ENCODE measurements at regions not wholly inside any gene's neighbourhood (a gene's known extent, or its start where the extent isn't known, plus 50 kb on each side); places are given as distances from the start of the nearest gene placed in this dataset.
"Not testable (repeated sequence)": the region's sequence is repeated elsewhere in the genome, so short reads cannot be mapped to it uniquely, and the experiment has no call there.

DNA sequence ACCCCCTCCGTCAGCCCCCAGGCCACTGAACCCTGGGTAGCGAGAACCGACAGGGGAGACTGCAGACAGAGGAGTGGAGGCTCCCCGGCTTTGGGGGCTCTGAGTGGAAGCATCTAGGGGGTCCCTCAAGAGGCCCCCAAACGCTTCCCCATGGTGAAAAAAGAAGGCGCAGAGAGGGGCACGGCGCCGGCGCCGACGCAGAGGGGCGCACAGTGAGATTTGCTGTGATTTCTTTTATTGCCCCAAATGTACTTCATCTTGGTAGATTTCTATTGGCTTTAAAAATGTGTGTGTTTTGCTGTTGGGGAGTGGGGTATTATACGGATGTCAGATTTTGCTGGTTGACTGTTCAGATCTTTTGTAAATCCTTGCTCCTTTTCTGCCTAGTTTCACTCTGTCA, 392.9 kb downstream of the GOLGA6L6 start:
- DNase-seq = not testable (repeated sequence)

DNA sequence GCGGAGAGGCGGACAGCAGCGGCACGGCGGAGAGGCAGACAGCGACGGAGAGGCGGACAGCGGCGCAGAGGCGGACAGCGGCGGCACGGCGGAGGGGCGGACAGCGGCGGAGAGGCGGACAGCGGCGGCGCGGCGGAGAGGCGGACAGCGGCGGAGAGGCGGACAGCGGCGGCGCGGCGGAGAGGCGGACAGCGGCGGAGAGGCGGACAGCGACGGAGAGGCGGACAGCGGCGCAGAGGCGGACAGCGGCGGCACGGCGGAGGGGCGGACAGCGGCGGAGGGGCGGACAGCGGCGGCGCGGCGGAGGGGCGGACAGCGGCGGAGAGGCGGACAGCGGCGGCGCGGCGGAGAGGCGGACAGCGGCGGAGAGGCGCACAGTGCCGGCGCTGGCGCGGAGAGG, 393.6 kb downstream of the GOLGA6L6 start:
- not testable (repeated sequence) for DNase-seq

DNA sequence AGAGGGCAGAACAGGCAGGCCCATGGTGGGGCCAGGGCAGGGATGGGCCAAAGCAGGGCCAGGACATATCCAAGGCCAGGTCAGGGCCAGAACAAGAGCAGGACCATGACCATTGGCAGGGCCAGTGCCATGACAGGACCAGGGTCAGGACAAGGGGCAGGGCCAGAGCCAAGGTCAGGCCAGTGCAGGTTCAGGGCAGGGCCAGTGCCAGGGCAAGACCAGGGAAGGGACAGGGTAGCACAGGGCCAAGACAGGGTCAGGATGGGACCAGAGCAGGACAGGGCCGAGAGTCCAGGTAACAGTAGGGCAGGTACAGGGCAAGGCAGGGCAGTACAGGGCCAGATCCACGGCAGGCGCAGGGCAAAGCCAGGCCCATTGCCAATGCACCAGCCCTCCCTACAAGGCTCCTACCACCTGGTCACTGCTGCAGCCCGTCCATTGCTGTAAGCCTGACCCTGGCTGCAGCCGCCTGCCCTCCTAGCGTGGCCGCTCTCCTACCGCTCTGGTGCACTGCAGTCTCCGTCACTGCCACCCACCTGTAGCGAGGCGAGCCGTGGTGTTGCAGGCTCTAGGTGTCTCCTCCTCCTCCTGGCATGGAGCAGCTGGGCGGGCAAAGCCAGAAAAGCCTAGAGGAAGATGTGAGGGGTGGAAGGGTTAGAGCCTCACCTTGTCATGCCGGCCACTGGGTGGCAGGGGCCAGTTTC, 397.1 kb downstream of the GOLGA6L6 start:
- DNase-seq = not testable (repeated sequence)

DNA sequence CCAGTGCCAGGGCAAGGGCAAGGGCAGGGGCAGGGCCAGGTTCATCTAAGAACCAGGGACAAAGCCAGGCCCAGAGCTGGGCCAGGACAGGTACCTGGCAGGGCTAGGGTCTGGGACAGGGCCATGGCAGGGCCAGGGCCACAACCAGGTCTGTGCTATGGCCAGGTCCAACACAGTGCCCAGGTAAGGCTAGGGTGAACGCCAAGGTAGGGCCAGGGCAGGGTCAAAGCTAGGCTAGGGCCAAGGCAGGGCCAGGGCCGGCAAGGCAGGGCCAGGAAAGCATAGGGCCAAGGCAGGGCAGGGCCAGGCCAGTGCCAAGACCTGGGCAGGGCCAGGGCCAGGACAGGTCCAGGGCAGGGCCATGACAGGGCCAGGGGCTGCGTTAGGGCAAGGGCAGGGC, 398.7 kb downstream of the GOLGA6L6 start:
- not testable (repeated sequence) for DNase-seq

DNA sequence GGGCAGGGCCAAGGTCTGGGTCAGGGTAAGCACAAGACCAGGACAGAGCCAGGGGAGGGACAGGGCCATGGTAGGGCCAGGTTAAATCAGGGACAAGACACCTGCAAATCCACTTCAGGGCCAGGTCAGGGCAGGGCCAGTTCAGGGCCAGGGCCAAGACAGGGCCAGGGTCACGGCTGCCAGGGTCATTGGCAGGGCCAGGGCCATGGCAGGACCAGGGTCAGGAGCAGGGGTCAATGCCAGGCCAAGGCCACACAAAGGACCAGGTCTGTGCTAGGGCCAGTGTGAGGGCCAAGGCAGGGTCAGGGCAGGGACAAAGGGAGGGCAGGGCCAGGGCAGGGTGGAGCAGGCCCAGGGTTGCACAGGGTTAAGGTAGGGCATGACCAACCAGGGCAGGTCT, 399.2 kb downstream of the GOLGA6L6 start:
- DNase-seq = not testable (repeated sequence)

DNA sequence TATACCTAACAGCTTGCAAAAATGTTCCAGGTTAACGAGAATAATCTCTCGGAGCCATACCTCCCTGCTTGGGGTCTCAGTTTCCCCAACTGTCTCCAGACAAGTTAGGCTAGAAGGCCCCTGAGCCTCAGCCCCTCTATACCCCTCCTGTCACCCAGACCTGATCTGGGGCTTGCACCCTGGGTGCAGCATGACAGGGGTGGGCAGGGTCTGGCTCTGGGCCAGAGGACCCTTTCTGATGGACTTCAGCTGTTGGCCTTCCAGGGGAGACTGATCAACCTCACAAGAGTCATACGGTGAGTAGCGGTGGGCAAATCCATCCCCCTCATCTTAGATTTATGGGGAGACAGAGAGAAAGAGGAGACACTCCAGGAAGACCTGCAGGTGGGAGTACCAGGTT, 416.9 kb downstream of the GOLGA6L6 start:
- DNase-seq = not testable (repeated sequence)

DNA sequence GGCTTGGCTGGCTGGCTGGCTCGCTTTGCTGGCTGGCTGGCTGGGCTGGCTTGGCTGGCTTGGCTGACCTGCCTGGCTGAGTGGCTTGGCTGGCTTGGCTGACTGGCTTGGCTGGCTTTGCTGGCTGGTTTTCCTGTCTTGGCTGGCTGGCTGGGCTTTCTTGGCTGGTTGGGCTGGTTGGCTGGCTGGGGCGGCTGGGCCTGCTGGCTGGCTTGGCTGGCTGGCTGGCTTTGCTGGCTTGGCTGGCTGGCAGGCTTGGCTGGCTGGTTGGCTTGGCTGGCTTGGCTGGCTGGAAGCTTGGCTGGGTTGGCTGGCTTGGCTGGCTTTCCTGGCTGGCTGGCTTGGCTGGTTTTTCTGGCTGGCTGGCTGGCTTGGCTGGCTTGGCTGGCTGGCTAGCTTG, 435.6 kb downstream of the GOLGA6L6 start:
- DNase-seq = no peak

DNA sequence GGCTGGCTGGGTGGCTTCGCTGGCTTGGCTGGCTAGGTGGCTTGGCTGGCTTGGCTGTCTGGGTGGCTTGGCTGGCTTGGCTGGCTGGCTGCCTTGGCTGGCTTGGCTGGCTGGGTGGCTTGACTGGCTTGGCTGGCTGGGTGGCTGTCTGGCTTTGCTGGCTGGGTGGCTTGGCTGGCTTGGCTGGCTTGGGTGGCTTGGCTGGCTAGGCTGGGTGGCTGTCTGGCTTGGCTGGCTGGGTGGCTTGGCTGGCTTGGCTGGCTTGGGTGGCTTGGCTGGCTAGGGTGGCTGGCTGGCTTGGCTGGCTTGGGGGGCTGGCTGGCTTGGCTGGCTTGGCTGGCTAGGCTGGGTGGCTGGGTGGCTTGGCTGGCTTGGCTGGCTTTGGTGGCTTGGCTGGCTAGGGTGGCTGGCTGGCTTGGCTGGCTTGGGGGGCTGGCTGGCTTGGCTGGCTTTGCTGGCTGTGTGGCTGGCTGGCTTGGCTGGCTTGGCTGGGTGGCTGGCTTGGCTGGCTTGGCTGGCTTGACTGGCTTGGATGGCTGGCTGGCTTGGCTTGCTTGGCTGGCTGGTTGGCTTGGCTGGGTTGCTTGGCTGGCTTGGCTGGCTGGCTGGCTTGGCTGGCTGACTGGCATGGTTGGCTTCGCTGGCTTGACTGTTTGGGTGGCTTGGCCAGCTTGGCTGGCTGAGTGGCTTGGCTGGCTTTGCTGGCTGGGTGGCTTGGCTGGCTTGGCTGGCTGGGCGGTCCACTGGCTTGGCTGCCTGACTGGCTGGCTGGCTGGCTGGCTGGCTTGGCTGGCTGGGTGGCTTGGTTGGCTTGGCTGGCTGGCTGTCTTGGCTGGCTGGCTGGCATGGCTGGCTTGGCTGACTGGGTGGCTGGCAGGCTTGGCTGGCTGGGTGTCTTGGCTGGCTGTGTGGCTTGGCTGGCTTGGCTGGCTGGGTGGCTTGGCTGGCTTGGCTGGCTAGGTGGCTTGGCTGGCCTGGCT, 436.3 kb downstream of the GOLGA6L6 start:
- DNase-seq = not testable (repeated sequence)

DNA sequence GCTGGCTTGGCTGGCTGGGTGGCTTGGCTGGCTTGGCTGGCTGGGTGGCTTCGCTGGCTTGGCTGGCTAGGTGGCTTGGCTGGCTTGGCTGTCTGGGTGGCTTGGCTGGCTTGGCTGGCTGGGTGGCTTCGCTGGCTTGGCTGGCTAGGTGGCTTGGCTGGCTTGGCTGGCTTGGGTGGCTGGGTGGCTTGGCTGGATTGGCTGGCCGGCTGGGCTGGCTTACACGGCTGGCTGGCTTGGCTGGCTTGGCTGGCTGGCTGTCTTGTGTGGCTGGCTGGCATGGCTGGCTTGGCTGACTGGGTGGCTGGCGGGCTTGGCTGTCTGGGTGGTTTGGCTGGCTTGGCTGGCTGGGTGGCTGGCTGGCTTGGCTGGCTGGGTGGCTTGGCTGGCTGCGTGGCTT, 437.0 kb downstream of the GOLGA6L6 start:
- not testable (repeated sequence) for DNase-seq

DNA sequence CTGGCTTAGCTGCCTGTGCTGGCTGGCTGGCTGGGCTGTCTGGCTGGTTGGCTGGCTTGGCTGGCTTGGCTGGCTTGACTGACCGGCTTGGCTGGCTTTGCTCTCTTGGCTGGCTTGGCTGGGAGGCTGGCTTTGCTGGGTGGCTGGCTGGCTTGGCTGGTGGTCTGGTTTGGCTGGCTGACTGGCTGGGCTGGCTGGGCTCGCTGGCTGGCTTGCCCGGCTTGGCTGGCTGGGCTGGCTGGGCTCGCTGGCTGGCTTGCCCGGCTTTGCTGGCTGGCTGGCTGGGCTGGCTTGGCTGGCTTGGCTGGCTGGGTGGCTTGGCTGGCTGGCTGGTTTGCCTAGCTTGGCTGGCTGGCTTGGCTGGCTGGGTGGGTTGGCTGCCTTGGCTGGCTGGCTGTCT, 438.7 kb downstream of the GOLGA6L6 start:
- DNase-seq = not testable (repeated sequence)

DNA sequence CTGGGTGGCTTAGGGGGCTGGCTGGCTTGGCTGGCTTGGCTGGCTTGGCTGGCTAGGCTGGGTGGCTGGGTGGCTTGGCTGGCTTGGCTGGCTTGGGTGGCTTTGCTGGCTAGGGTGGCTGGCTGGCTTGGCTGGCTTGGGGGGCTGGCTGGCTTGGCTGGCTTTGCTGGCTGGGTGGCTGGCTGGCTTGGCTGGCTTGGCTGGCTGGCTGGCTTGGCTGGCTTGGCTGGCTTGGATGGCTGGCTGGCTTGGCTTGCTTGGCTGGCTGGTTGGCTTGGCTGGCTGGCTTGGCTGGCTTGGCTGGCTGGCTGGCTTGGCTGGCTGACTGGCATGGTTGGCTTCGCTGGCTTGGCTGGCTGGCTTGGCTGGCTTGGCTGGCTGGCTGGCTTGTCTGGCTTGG, 439.4 kb downstream of the GOLGA6L6 start:
- not testable (repeated sequence) for DNase-seq

DNA sequence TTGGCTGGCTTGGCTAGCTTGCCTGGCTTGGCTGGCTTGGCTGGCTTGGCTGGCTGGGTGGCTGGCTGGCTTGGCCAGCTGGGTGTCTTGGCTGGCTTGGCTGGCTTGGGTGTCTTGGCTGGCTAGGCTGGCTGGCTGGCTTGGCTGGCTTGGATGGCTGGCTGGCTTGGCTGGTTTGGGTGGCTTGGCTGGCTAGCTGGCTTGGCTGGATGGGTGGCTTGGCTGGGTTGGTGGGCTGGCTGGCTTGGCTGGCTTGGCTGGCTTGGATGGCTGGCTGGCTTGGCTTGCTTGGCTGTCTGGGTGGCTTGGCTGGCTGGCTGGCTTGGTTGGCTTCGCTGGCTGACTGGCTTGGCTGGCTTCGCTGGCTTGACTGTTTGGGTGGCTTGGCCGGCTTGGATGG, 440.3 kb downstream of the GOLGA6L6 start:
- DNase-seq = not testable (repeated sequence)

DNA sequence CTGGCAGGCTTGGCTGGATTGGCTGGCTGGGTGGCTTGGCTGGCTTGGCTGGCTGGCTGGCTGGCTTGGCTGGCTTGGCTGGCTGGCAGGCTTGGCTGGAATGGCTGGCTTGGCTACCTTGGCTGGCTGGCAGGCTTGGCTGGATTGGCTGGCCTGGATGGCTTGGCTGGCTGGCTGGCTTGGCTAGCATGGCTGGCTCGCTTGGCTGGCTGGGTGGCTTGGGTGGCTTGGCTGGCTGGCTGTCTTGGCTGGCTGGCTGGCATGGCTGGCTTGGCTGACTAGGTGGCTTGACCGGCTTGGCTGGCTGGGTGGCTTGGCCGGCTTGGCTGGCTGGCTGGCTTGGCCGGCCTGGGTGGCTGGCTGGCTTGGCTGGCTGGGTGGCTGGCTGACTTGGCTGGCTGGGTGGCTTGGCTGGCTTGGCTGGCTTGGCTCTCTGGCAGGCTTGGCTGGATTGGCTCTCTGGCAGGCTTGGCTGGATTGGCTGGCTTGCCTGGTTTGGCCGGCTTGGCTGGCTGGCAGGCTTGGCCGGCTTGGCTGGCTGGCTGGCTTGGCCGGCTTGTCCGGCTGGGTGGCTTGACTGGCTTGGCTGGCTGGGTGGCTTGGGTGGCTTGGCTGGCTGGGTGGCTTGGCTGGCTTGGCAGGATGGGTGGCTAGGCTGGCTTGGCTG, 440.9 kb downstream of the GOLGA6L6 start:
- not testable (repeated sequence) for DNase-seq

DNA sequence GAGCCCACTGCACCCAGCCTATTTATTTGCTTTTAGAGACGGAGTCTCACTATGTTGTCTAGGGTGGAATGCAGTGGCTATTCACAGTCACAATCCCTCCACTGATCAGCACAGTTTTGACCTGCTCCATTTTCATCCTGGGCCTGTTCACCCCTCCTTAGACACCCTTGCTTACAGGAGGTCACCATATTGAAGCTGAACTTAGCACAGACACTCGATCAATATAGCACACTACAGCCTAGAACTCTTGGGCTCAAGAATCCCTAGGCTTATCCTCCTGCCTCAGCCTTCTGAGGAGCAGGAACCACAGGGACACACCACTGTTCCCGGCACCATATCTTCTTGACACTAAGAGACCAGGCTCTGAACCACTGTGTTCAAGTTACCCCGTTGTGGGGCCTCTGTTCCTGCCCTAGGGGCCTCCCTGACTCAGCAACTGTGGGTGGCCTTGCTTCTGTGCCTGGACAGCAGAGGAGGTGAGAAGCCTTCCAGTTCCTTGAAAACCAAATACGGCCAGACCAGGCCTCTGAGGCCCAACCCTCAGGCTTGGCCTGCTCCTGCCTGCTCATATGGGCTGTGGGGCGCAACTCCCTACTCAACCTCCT, 445.8 kb downstream of the GOLGA6L6 start:
- DNase-seq = not testable (repeated sequence)

DNA sequence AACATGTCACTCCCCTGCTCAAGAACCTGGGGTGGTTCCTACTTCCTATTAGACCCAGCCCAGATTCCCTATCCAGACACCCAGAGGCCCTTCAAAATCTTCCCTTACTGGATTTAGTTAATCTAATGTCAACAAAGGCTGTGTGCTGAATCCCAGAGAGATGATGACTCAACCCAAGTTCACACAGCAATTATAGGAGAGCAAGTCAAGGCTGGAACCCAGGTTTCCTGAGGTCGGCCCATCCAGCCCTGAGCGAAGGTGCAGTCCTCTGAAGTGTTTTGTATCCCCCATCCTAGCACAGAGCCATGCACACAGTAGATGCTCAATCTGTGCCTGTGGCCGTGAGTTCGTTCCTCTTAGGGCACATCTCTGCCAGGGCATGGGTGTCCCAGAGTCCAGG, 452.1 kb downstream of the GOLGA6L6 start:
- not testable (repeated sequence) for DNase-seq

DNA sequence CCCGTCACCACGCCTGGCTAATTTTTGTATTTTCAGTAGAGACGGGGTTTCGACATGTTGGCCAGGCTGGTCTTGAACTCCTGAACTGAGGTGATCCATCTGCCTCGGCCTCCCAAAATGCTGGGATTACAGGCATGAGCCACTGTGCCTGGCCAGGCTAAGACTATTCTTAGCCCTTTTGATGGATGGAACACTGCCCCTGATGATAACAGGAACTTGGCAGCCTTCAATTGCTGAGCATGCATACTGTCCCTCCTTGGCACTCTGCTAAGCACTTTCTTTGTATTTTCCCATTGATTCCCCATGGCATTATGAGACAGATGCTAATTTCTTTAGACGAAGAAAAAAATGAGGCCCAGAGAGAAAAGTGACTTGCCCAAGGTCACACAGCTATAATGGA, 457.6 kb downstream of the GOLGA6L6 start:
- DNase-seq = not testable (repeated sequence)

DNA sequence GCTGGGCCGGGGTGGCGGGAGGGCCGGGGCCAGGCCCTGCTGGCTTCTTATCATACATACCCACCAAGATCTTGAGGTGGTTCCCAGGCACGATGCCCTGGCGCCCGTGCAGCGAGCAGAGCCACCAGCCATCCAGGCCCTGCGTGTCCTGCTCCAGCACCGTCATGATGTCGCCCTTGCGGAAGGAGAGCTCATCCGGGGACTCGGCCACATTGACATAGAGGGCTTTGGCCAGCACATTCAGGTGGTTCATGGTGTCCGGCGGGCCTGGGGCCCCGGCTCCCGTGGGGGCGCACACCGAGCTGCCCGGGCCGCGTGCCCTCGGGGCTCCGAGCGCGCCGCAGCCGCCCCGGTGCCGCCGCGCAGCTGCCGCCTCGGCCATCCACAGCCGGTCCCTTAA, 467.5 kb downstream of the GOLGA6L6 start:
- not testable (repeated sequence) for DNase-seq

DNA sequence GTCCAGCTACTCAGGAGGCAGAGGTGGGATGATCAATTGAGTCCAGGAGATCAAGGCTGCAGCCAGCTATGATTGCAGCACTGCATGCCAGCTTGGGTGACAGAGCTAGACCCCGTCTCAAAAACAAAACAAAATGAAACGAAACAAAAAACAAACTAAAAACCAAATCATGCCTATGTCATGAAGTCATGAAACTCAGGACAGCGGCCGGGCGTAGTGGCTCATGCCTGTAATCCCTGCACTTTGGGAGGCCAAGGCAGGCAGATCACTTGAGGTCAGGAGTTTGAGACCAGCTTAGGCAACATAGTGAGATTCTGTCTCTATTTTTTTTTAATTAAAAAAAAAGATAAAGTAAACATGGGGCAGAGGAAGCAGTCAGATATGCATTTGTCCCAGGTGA, 472.6 kb downstream of the GOLGA6L6 start:
- DNase-seq = not testable (repeated sequence)

DNA sequence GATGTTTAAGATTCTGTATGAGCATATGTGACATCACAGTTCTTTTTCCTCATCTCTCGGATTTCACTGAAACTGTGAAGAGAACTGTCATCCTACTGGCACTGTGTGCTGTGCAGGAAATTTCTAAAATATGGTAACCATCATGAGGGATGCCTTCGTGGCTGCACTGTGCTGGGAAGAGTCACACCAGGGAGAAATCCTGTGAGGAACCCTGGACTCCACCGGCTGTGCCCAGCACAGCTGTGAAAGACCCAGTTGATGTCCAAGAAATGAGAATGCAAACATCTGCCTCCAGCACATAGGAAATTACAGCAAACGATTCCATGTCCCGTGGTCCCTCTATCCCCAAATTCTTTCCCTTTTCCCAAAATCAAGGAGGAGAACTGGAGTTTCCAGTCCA, 475.4 kb downstream of the GOLGA6L6 start:
- not testable (repeated sequence) for DNase-seq

DNA sequence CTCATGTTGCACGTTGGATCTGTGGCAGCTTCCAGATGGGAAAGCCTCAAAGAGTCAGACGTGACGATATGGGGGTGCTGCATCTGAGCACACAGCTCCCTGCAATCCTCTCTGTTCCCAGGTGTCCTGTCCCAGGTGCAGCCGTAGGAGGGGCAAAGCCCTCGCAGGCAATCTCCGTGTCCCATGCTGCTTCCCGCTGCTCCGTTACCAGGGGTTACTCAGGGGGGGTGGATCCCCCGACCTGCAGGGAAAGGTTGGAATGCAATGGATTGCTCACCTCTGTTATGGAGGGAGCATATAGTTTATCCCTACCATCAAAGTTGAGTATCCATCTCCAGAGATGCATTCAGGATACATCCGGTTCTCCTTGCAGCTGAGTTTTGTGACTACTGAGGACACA, 476.1 kb downstream of the GOLGA6L6 start:
- DNase-seq = not testable (repeated sequence)

DNA sequence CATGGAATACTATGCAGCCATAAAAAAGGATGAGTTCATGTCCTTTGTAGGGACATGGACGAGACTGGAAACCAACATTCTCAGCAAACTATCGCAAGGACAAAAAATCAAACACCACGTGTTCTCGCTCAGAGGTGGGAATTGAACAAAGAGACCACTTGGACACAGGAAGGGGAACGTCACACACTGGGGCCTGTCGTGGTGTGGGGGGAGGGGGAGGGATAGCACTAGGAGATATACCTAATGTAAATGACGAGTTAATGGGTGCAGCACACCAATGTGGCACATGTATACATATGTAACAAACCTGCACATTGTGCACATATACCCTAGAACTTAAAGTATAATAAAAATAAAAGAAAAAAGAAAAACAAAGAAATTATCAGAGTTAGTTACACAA, 478.4 kb downstream of the GOLGA6L6 start:
- DNase-seq = not testable (repeated sequence)

DNA sequence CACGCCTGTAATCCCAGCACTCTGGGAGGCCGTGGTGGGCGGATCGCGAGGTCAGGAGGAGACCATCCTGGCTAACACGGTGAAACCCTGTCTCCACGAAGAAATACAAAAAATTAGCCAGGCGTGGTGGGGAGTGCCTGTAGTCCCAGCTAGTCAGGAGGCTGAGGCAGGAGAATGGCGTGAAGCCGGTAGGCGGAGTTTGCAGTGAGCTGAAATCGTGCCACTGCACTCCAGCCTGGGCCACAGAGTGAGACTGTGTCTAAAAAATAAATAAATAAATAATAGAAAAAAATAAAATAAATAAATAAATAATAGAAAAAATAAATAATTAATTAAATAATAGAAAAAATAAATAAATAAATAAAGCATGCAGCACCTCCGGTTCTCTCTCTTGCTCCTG, 480.8 kb downstream of the GOLGA6L6 start:
- not testable (repeated sequence) for DNase-seq

DNA sequence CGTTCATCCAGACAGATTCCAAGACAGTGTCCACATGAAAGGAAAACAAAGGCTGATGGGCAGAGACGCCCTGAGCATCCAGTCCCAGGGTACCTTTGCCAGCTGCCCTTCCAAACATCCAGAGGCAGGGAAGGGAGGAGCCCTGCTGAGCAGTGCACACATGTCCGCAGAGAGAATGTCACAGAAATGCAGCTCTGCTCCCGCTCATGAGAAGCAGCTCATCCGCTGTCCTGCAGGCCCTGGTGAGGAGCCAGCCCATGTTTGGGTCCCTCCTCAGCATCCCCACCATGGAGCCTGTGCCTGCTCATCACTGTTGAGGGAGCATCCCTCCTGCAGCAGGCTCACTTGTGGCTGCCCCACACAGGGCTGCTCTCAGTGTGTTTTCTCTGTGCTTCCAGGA, 484.7 kb downstream of the GOLGA6L6 start:
- not testable (repeated sequence) for DNase-seq

Data from CD4-positive, alpha-beta T cell treated with Interleukin-21 for 1 hour (primary cell).